Peyer's patch (tissue), 4 donors: ENCODE measurements at regions not wholly inside any gene's neighbourhood (a gene's known extent, or its start where the extent isn't known, plus 50 kb on each side); places are given as distances from the start of the nearest gene placed in this dataset.
"Not testable (repeated sequence)": the region's sequence is repeated elsewhere in the genome, so short reads cannot be mapped to it uniquely, and the experiment has no call there.

Experiments used
- CTCF ChIP-seq, 6 experiments: fragments of 450-650 bp in 4 of 6; fragments of 200-600 bp in 2 of 6; sonication (generic) in 1 of 6; IDR thresholded peaks; one replicate each; pipeline ENCODE4 v1.5.1; 2017 to 2019; ENCODE audit warnings: antibody characterized with exemption in 6 of 6, mild to moderate bottlenecking in 3 of 6, moderate library complexity in 1 of 6
- POLR2A ChIP-seq, 2 donors: fragments of 450-650 bp; IDR thresholded peaks; one replicate each; pipeline ENCODE4 v1.5.1; 2017; ENCODE audit warnings: antibody characterized with exemption in 2 of 2, mild to moderate bottlenecking in 2 of 2, moderate library complexity in 2 of 2

- TF ChIP-seq CTCF, POLR2A (IDR thresholded peaks at IDR 0.05): not testable (repeated sequence)
These were observed 297.8 kb downstream of the CACNA1B start for GRCh38 chr9:138175354-138175753.
